Retinal pigment epithelial cell (primary cell): ENCODE measurements at regions not wholly inside any gene's neighbourhood (a gene's known extent, or its start where the extent isn't known, plus 50 kb on each side); places are given as distances from the start of the nearest gene placed in this dataset.

Source experiments
- DNase-seq: peaks from one replicate; pipeline ENCODE4 v3.0.0-alpha.2; 2010; ENCODE audit warnings: low read depth
- H3K4me3 ChIP-seq: 2 replicates; pipeline ENCODE4 v1.5.1; 2011; ENCODE audit warnings: mild to moderate bottlenecking, low read length, control low read depth, moderate library complexity
- CTCF ChIP-seq: conservative IDR thresholded peaks from 2 replicates; pipeline ENCODE4 v1.5.1; 2011; ENCODE audit warnings: low read depth, low read length, control low read depth, inconsistent platforms

GRCh38 chr4:77471821-77472495 is 133.7 kb upstream of the CXCL13 start:
- TF ChIP-seq CTCF: no peak
- no peak overlapping the region for H3K4me3 ChIP-seq

GRCh38 chr4:77473509-77473908 is 132.1 kb upstream of the CXCL13 start:
- TF ChIP-seq CTCF: peak; percentile 61
- no peak overlapping the region for H3K4me3 ChIP-seq
- no peak for DNase-seq

More at GRCh38 chr4:77471821-77472495, 133.7 kb upstream of the CXCL13 start:
- no peak for DNase-seq

- H3K4me3 ChIP-seq: no peak overlapping the region
- no peak for TF ChIP-seq CTCF
- peak; percentile 93 for DNase-seq
These were observed 123.8 kb upstream of the CXCL13 start for GRCh38 chr4:77481856-77482255.

DNA sequence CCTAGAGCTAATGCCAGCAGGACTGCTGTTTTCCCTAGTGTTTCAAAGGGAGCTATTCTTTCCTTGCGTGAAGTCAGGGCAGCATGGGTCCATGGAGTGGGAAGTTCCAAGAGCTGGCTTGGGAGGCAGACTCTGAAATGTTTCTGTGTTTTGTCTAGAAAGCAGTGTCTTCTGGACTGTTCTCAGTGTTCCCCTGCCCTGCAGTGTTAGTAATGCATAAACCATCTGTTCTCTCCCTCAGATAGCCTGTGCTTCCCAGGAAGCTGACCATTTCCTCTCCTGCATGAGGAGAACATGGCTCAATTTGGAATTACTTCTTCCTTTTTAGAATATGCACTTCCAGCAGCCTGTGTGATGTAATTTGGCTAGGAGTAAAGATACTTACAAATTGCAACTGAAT is 116.7 kb upstream of the CXCL13 start:
- H3K4me3 ChIP-seq: no peak overlapping the region
- TF ChIP-seq CTCF: no peak
- no peak for DNase-seq

DNA sequence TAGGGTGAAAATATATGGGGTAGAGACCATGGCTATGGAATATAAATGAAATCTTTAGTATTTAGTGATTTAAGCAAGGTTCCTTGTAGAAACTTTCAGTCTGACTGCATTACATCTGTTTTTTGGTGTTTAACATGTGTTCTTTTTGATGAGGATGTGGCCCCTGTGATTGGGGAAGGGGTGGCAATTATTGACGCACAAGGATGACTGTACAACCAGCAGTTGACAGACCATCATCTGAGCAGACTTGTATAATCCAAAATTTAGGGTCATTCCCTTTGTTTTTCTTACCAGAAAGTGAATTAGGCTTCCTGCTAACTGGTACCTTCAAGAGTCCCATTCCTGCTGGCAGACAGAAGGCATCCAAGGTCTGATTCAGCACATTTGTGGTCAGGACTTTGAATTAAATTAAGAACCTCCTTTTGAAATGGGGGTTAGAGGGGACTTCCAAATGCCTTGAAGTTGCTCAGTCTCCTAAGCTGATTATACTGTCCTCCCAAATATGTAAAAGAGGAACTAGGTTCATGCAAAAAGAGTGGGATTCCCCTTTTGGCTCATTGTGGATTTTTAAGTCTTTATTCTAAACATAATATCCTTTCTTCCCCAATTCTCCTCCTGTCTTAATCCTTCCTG is 112.4 kb upstream of the CXCL13 start:
- no peak for DNase-seq
- no peak for TF ChIP-seq CTCF
- H3K4me3 ChIP-seq: no peak overlapping the region

DNA sequence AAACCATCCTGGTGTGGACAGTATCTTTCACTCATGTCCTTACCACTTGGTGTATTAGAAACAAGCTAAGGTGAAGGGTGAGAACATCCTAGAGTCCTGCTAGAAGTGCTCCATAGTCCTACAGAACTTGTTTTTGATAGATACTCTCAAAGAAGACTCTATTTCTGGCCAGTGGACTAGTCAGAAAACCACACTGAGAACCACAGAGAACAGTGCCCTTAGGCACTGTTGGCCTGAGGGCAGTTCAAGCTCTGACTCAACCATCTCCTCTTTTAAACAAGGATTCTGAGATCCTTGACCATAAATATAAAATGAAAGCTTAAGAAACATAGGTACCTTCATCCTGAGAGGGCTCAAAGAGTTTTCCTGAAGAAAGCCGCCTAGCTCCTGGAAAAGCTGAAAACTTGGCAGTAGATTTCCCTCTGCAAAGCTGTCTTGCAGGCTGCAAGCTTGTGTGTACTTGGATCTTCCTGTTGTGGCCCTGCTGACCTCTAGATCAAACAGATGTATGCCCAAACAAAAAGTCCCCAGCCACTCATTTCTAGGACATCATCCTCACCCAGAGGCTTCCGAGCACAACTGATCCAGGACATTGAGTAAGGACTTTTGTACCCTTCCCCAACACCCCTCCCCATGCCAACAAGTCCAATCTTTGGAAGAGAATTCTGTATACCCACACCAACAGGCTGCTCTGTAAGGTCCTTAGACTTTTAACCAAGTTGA is 111.6 kb upstream of the CXCL13 start:
- no peak for DNase-seq
- no peak for TF ChIP-seq CTCF
- no peak overlapping the region for H3K4me3 ChIP-seq
